EH (cell line): ENCODE measurements at regions not wholly inside any gene's neighbourhood (a gene's known extent, or its start where the extent isn't known, plus 50 kb on each side); places are given as distances from the start of the nearest gene placed in this dataset.
A peak's percentile ranks its signal among the peaks of the same experiment; 100 is the strongest.

ENCODE experiments used
- DNase-seq: peaks from one replicate; pipeline ENCODE4 v3.0.0-alpha.2; 2015; ENCODE audit warnings: low read depth

GRCh38 chr4:180925805-180926204, 1317.4 kb upstream of the TENM3 start:
- DNase-seq, result peak; percentile 35

DNA sequence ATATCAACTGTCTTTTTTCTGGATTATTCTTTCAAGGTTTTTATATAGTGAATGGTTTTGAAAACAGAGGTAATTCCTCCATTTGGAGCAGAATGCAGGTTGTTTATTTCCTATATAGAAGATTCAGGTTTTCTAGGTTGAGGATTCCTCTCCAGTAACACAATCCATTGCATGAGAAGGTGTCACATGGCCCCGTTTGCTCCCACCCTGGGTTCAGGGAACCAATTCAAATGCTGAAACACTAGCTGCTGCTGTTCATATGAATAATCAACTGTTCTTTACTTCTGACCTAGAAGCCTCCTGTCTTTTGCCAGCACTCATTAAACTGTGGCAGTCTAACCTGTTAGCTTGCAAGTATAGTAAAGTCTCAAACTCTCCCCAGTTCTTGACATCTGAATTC, 1316.9 kb upstream of the TENM3 start:
- DNase-seq, result no peak

- DNase-seq, result peak; percentile 1
These were observed 1310.7 kb upstream of the TENM3 start for GRCh38 chr4:180932370-180933001.

GRCh38 chr4:180937083-180937482, 1306.1 kb upstream of the TENM3 start:
- no peak for DNase-seq

DNA sequence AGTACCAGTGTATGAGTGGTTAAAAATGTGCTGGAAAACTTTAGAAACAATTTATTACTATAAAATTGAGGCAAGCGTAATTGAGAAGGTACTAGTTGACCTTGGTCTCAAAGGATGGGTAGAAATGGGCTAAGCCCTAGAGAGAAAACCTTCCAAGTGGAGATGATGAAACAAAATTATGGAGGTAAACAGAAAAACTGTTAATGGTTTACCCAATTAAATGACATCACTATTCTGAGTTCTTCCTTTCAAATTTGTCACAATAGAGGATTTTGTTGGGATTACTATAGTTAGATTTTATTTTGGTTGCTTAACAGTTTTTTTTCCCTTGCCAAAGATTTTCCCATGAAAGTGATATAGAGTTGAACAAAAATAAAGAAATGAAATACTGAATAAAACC, 1302.5 kb upstream of the TENM3 start:
- no peak for DNase-seq

GRCh38 chr4:180942367-180942916, 1300.8 kb upstream of the TENM3 start:
- no peak for DNase-seq

DNA sequence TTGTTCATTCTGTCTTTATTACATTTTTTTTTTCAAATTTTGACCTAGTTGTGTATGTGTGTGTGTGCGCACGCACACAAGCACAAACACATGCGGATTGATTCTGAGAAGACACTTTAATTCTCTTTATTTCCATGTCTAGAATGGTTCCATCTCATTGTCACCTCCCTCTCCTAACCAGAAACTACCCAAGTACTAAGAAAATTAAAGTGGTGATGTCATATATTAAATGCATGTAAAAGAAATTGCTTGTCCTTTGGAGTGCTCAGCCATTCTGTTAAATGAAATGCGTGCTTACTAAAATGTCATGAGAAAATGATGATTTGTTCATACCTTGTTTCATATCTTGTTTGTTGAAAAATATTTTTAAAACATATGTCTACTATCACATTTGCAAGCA, 1297.0 kb upstream of the TENM3 start:
- DNase-seq, result no peak

GRCh38 chr4:180947425-180947824, 1295.8 kb upstream of the TENM3 start:
- DNase-seq, result peak; percentile 45

- no peak for DNase-seq
These were observed 1293.6 kb upstream of the TENM3 start for GRCh38 chr4:180949424-180950213.

- DNase-seq, result no peak
These were observed 1292.8 kb upstream of the TENM3 start for GRCh38 chr4:180950377-180950776.

- no peak for DNase-seq
These were observed 1291.9 kb upstream of the TENM3 start for GRCh38 chr4:180951312-180951711.

- DNase-seq, result peak; percentile 4
These were observed 1289.6 kb upstream of the TENM3 start for GRCh38 chr4:180953572-180953971.

DNA sequence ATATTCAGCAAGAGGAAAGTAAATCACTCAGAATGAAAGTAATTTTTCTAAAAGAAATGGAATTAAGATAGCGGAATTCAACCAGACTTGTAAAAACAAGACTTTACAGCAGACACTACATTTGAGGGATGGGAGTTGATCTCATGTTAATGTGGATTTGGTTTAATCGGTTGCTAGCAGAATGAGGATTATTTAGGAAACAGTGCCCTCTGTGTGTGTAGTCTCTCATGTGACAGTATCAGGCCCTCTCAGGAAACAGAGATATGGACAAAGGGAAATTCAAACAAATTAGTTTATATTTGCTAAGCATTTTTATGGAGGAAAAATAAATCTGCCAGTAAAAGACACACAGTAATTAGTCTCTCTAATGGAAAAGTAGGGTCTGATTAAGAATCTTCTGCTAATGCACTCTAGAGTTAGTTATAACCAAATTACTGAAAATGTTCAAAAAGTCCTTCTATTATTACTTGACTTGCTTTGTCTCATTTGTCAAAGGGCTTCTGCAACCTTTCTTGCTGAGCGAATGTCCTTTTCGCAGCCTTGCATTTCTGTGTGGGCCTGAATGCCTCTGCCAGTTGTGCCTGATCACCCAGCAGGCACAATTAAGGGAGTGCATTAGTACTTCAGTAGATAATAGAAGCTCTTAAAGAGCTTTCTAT, 1282.3 kb upstream of the TENM3 start:
- no peak for DNase-seq

GRCh38 chr4:180962268-180962667, 1280.9 kb upstream of the TENM3 start:
- no peak for DNase-seq

DNA sequence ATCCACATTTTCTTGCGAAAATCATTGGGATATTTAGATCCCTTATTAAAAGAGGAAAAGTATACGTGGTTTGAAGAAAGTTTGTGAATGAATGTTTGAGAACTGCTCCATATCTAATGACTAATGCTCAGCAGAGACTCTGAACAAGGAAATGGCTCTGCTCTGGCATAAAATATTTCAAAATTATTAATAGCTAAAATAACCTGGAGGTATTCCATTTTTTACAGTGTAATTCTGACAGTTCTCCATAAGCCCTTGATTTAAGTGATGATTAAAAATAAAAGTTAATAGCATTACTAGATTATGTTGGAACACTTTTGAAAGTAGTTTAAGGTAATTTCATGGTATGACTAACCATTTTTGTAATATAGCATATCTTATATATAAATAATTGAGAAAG, 1276.9 kb upstream of the TENM3 start:
- DNase-seq, result no peak

DNA sequence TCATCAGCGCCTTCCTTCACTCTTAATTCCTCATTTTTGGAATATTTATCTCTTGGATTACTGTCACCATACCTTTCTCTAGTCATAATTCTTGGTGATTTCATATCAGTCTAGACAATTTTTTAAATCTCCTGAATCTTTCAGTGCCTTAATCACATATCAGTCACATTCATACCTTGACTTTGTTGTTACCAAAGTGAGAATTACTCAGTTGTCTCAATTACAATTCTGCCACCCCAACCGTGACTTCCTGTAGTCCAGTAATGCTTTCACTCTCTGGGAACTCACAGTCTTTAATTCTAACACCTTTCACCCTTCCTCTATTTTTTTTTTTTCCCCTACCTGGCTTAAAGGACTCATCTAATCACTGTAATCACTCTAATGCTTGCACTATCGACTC, 1275.3 kb upstream of the TENM3 start:
- DNase-seq, result no peak

DNA sequence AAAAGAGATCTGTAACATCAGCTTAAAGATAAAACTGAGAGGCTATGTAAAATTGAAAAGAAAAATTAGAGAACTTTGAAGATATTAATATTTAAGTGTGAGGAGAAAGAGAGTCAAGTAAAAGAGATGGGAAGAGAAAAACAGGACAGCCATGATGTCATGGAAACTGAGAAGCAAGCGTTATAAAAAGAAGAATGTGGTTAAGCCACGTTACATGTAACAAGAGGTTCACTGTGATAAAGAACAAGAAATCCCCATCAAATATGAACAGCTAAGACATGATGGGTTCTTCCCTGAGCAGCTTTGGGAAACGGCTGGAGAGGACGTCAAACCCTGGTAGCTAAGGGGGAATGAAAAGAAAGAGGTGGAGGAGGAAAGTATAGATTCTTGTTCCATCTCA, 1269.3 kb upstream of the TENM3 start:
- no peak for DNase-seq

- no peak for DNase-seq
These were observed 1252.3 kb upstream of the TENM3 start for GRCh38 chr4:180990931-180991330.

DNA sequence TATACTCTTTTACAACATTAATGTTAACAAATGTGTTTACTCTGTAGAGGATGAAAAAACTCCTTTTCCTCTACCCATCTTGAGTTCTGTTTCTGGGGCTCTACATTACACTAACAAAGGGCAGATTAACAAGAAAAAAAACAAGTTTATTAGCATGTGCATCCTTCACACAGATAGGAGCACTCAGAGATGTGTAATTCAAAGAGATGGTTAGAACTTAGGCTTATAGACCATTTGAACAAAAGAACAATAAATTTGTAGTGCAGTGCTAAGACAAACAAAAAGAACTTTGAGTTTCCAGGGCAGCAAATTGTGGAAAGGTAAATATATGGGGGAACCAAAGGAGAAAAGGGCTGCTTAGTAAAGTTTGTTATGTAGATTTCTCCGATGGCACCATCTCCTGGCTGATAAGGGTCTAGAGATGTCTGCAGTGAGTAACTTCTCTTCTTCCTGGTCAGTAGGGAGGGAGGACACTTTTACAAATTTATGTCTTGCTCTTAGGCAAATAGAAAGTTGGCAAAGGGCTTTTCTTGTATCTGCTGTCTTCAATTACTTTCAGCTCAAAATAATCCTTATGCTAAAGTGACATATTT, 1249.9 kb upstream of the TENM3 start:
- DNase-seq, result no peak

GRCh38 chr4:180994722-180995121, 1248.5 kb upstream of the TENM3 start:
- DNase-seq, result no peak

DNA sequence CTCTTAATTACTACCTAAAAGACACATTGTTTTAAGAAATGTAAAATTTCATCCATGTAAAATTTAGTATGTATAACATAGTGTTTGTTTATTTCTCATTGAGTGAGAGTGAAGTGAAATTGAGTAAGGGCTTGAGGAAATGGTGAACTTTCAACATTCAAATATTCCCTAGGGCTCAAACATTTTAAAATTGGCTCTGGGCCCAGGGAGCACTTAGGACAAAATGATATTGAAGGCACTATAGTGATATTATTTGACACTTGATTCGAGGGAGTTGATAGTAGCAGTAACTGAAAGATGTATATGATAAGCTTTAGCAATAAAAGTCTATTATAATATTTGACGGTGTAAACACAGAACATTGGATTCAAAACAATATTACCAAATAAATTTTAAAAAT, 1244.0 kb upstream of the TENM3 start:
- DNase-seq, result no peak

DNA sequence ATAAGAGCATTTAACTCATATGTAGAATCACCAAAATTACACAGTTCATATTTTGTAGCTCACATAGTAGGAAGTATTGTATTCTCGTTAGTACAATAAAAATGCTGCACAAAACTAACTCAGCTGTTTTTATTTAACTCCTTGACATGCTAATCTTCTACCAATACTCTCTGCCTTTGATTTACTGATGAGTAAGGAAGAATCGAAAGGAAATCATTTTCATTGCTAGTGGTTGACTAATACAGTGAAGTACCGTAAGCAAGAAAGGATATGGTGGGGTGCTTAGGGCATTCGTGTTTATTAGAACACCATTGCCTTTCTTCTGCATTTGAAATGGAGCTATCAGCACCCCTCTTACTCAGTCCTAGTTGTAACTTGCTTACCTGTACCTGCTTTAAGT, 1239.1 kb upstream of the TENM3 start:
- no peak for DNase-seq
